GM12878 (cell line): ENCODE measurements at regions not wholly inside any gene's neighbourhood (a gene's known extent, or its start where the extent isn't known, plus 50 kb on each side); places are given as distances from the start of the nearest gene placed in this dataset.

Experiments
- ATAC-seq: fragments of 200-7000 bp; cut with Tn5 transposase; 3 replicates; pipeline ENCODE4 v1.9.1; 2020; ENCODE audit warnings: mild to moderate bottlenecking, moderate library complexity
- BruUV-seq: library from RNA; stranded (reverse); fragments of 400-500 nt; replicated peaks from 2 replicates; lab custom pipeline; 2021; lab: Mats Ljungman, UMichigan
- CTCF ChIA-PET: fragments of 300-600 bp; sonication (Branson Sonifier 250); formaldehyde crosslinking; extraction: SDS; loops from one replicate; lab custom pipeline; 2021; ENCODE audit warnings: inconsistent platforms; lab: Yijun Ruan, JAX
- POLR2A ChIA-PET: fragments of 350-600 bp; formaldehyde crosslinking; extraction: SDS; loops from one replicate; lab custom pipeline; 2021; ENCODE audit warnings: inconsistent platforms; lab: Charles Lee
- RAD21 ChIA-PET: fragments of 300-600 bp; sonication (Branson Sonifier 250); formaldehyde crosslinking; loops from one replicate; lab custom pipeline; 2023; ENCODE audit warnings: antibody characterized with exemption; ENCODE audit not compliant: unreplicated experiment; lab: Charles Lee
- SMC1A ChIA-PET: fragments of 300-600 bp; sonication (Branson Sonifier 250); formaldehyde crosslinking; loops from one replicate; lab custom pipeline; 2023; ENCODE audit not compliant: unreplicated experiment, uncharacterized antibody; lab: Charles Lee
- DNase-seq: peaks from one replicate; pipeline ENCODE4 v3.0.0-alpha.2; 2011; ENCODE audit warnings: low read depth, low spot score
- FAIRE-seq: peaks from 3 replicates; lab custom pipeline; 2011; peaks lifted over from hg19 to GRCh38; lab: Jason Lieb, UNC
- H2AFZ ChIP-seq: 2 replicates; pipeline ENCODE4 v1.6.0; 2011; ENCODE audit warnings: low read depth, low read length, control low read depth; ENCODE audit not compliant: control insufficient read depth
- H3K27ac ChIP-seq: 2 replicates; pipeline ENCODE4 v1.5.1; 2011; ENCODE audit warnings: control low read depth; ENCODE audit not compliant: control insufficient read depth, insufficient read depth
- H3K27me3 ChIP-seq, 2 experiments: replicated peaks in 1 of 2; 2 replicates each; pipeline versions ENCODE4 v1.6.0 to v1.6.1; 2011; ENCODE audit warnings: low read length in 1 of 2; ENCODE audit not compliant: control insufficient read depth in 2 of 2, insufficient read depth in 2 of 2
- H3K36me3 ChIP-seq, 2 experiments: 2 replicates each; pipeline ENCODE4 v1.5.1; 2011; ENCODE audit warnings: low read length in 1 of 2; ENCODE audit not compliant: control insufficient read depth in 2 of 2, insufficient read depth in 2 of 2
- H3K4me1 ChIP-seq: 2 replicates; pipeline ENCODE4 v1.6.1; 2011; ENCODE audit warnings: mild to moderate bottlenecking, low read length, moderate library complexity, mixed read lengths; ENCODE audit not compliant: control insufficient read depth, insufficient read depth
- H3K4me2 ChIP-seq: 2 replicates; pipeline ENCODE4 v1.6.0; 2011; ENCODE audit warnings: control low read depth; ENCODE audit not compliant: control insufficient read depth, insufficient read depth
- H3K4me3 ChIP-seq: fragments of 200-600 bp; sonication (generic); 2 replicates; pipeline ENCODE4 v1.5.1; 2016
- H3K79me2 ChIP-seq: 2 replicates; pipeline ENCODE4 v1.6.0; 2011; ENCODE audit warnings: low read length; ENCODE audit not compliant: control insufficient read depth, insufficient read depth
- H3K9ac ChIP-seq: 2 replicates; pipeline ENCODE4 v1.8.0; 2011; ENCODE audit warnings: low read length, control low read depth, mixed read lengths; ENCODE audit not compliant: control insufficient read depth, insufficient read depth
- H3K9me3 ChIP-seq: replicated peaks from 3 replicates; pipeline ENCODE4 v1.5.1; 2011; ENCODE audit warnings: mild to moderate bottlenecking, low read length; ENCODE audit not compliant: control insufficient read depth, insufficient read depth
- H4K20me1 ChIP-seq: 2 replicates; pipeline ENCODE4 v1.6.0; 2011; ENCODE audit not compliant: control insufficient read depth, insufficient read depth
- EED ChIP-seq: sonication (generic); IDR thresholded peaks from 2 replicates; pipeline ENCODE4 v1.6.1; 2016; ENCODE audit warnings: antibody characterized with exemption, low read depth
- HCFC1 ChIP-seq: fragments of 150-350 bp; IDR thresholded peaks from 2 replicates; pipeline ENCODE4 v1.6.1; 2014; ENCODE audit warnings: low read length
- POLR2AphosphoS2 ChIP-seq: IDR thresholded peaks from 2 replicates; pipeline ENCODE4 v1.6.1; 2011; ENCODE audit warnings: low read depth, mild to moderate bottlenecking, low read length, improper control_type of control experiment, moderate library complexity
- REST ChIP-seq: IDR thresholded peaks from 2 replicates; pipeline ENCODE4 v1.6.1; 2012; ENCODE audit warnings: mild to moderate bottlenecking, low read depth, low read length
- SMAD5 ChIP-seq: IDR thresholded peaks from 2 replicates; pipeline ENCODE4 v1.6.1; 2016; ENCODE audit warnings: antibody characterized with exemption, low read depth
- TCF3 ChIP-seq: IDR thresholded peaks from 2 replicates; pipeline ENCODE4 v1.6.1; 2012; ENCODE audit warnings: low read depth, mild to moderate bottlenecking, low read length, borderline replicate concordance; ENCODE audit not compliant: insufficient read depth
- WRNIP1 ChIP-seq: IDR thresholded peaks from 2 replicates; pipeline ENCODE4 v1.6.1; 2011; ENCODE audit warnings: low read depth, low read length, improper control_type of control experiment, borderline replicate concordance
- ZNF24 ChIP-seq: fragments of 450-650 bp; IDR thresholded peaks from 2 replicates; pipeline ENCODE4 v1.6.1; 2017; ENCODE audit warnings: antibody characterized with exemption, mild to moderate bottlenecking
- WGBS: methylation state at CpG from one replicate; pipeline ENCODE4 v1.1.6; 2016; ENCODE audit warnings: low lambda C conversion rate; ENCODE audit not compliant: insufficient replicate concordance, insufficient coverage; ENCODE audit errors: missing lambda C conversion rate; 5-methylcytosine and 5-hydroxymethylcytosine counted together
- in situ Hi-C: fragments of 300-500 bp; cut with MboI; formaldehyde crosslinking; loops from 9 replicates; pipeline ENCODE4 v1.14.3; 2018; ENCODE audit warnings: mixed read lengths
- intact Hi-C: fragments of 100-400 bp; cut with micrococcal nuclease; formaldehyde crosslinking; loops from one replicate; pipeline ENCODE4 v1.14.2; 2022; ENCODE audit not compliant: unreplicated experiment

- no peaks in the 10 kb centered on the region for H3K4me1 ChIP-seq
- no peak for DNase-seq
- H3K36me3 ChIP-seq: no peaks in the 10 kb centered on the region
- no peak for ATAC-seq
- ChIA-PET CTCF (interaction anchor here (1.0 kb wide), 1 partner anchor 14 kb away, joined by 3 read pairs; no protein-coding TSS in a partner anchor), POLR2A (no interaction called here), SMC1A (no interaction called here), RAD21 (no interaction called here)
- no peaks in the 10 kb centered on the region for H4K20me1 ChIP-seq
- intact Hi-C loops: no loop called here
- no TSS peak for BruUV-seq
- in situ Hi-C loops: no loop called here
- no peak overlapping the region for H3K4me3 ChIP-seq
- no peaks in the 10 kb centered on the region for H3K79me2 ChIP-seq
- 9% methylated on average over 4 of the region's 4 CpGs for WGBS
- H3K27me3 ChIP-seq: no peaks in the 10 kb centered on the region; a peak in 1 of 4 replicates
- no peak overlapping the region for H3K27ac ChIP-seq
- TF ChIP-seq EED (no peak), WRNIP1 (no peak), HCFC1 (no peak), REST (no peak), POLR2AphosphoS2 (no peak), ZNF24 (no peak), TCF3 (no peak), SMAD5 (no peak)
- H3K9me3 ChIP-seq: no peaks in the 10 kb centered on the region
- no peak overlapping the region for H2AFZ ChIP-seq
- no peak for FAIRE-seq
- no peak overlapping the region for H3K4me2 ChIP-seq
- no peak overlapping the region for H3K9ac ChIP-seq
Measured at GRCh38 chr5:173454361-173454735, 126.1 kb upstream of the STC2 start.
